COLO668 (cell line): ENCODE measurements at regions not wholly inside any gene's neighbourhood (a gene's known extent, or its start where the extent isn't known, plus 50 kb on each side); places are given as distances from the start of the nearest gene placed in this dataset.

ENCODE experiments used
- DNase-seq: peaks from one replicate; lab custom pipeline; 2025; ENCODE audit not compliant: unreplicated experiment; lab: John Stamatoyannopoulos, UW

DNA sequence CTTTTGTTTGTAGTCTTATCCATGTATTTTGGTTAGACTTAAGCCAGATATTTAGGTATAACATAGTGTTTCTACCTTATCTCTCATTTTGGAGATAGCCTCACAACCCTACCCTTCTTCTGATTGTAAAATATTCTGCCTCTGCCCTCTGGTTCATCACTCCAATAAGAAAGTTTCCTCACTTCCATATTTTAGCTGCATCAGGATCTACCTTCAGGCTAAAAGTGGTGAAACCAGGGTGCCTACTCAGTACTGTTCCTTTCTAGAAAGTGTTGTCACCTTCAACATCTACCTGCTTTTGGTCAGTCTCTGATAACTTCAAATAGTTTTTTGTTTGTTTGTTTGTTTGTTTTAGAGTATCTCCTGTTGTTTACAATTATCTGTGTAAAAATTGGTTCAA is 294.6 kb downstream of the ANXA1 start:
- DNase-seq: no peak

GRCh38 chr9:73451003-73451402 is 299.3 kb downstream of the ANXA1 start:
- DNase-seq: no peak

GRCh38 chr9:73459817-73460216 is 308.2 kb downstream of the ANXA1 start:
- DNase-seq: no peak

- DNase-seq: no peak
These were observed 317.1 kb downstream of the ANXA1 start for GRCh38 chr9:73468716-73469115.

DNA sequence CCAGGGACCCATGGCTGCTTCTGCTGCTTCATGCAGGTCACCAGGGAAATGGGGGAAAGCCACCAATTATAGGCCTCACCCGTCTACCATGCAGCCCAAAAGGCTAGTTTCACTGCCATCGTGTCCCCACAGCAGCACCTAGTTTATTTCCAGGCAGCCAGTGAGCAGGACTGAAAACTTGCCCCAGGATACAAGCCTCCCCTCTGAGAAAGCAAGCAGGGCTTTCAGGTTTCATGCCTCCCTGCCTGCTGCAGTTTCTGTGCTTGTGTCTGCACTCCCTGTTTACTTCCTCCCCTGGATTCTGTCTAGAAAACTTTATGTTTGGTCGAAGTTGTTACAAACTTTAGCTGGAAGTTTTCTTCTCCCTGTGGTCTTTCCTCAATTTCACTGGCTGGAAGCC is 319.1 kb downstream of the ANXA1 start:
- no peak for DNase-seq

- no peak for DNase-seq
These were observed 322.4 kb downstream of the ANXA1 start for GRCh38 chr9:73474002-73474600.

GRCh38 chr9:73474625-73475024 is 323.0 kb downstream of the ANXA1 start:
- no peak for DNase-seq

- no peak for DNase-seq
These were observed 343.2 kb downstream of the ANXA1 start for GRCh38 chr9:73494894-73495293.

GRCh38 chr9:73497796-73498195 is 346.1 kb downstream of the ANXA1 start:
- no peak for DNase-seq

DNA sequence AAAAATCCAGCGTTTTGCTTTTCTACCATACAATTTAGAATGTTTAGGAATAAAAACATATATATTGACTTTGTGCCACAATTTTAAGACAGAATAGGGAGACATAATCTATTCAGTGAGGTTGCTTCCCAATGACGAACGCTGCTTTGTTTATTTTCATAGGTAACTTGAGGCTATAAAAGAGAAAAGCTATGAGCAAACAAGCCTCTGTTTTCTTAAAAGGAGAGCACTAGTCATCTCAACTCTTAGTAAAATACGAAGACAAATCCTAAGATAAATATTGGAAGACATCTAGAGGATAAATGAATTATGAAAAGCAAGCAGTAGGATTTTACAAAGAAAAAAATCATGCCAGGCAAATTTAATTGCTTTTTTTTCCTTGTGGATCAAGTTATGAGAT is 363.6 kb downstream of the ANXA1 start:
- no peak for DNase-seq

DNA sequence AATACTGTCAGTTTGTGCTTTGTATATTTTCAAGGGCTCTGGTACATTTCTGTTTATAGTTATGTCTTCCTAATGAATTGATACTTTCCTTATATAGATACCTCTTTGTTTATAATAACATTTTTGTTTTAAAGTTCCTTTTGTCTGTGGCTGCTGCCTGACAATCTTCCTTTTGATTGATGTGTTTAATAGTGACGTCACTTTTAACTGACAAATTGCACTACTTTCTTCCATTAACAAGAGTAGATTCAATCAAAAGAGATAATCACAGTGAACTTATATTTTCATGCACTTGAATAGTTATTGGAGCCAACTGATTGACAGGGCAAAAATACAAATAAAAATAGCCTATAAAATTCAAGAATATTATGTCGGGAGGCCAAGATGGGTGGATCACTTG is 371.7 kb downstream of the ANXA1 start:
- no peak for DNase-seq

DNA sequence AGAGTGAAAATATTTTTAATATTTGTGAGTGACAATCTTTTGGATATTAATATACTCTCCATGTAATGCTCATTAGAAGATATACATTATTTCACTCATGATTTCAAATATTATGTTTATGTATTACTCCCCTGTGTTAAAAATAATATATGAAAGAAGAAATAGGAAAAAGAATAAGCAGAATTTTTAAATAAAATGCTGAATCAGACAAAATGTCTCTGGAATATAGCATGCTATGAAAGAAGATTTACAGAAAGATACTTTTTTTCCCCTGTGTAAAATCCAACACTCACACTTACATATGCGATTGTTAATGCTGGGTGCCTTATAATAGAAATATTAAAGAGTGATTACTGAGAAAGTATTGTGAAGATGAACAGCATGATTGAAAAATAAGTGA is 373.7 kb downstream of the ANXA1 start:
- no peak for DNase-seq

DNA sequence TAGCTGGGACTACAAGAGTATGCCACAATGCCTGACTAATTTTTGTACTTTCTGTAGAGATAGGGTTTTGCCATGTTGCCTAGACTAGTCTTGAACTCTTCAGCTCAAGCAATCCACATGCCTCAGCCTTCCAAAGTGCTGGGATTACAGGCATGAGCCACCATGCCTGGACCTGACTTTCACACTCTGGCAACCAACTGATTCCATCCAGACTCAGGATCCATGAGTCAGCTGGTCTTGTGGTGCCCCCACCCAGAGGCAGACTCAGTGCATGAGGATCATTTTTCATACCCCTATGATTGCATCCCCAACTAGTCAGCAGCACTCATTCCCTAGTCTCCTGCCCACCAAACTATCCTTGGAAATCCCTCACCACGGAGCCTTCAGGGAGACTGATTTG is 375.9 kb downstream of the ANXA1 start:
- no peak for DNase-seq

- DNase-seq: no peak
These were observed 377.3 kb downstream of the ANXA1 start for GRCh38 chr9:73528926-73529325.

DNA sequence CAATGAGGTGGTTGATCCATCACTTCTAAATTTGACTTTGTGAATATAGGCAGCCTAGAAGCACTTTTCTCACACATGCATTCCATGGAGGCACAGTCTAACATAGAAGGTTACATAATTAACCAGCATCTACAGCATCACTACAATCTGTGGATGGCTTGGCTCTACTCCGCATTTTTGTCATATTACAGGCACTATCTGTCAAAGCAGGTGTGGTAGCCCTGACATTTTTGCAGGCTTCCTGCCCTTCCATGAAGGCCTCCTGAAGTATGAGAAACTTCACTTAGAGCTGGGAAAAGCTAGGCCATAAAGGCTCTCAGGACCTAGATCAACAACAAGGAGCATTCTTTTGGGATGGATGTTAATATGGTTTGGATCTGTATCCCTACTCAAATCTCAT is 378.0 kb downstream of the ANXA1 start:
- DNase-seq: no peak

- no peak for DNase-seq
These were observed 379.4 kb downstream of the ANXA1 start for GRCh38 chr9:73531051-73531532.

- no peak for DNase-seq
These were observed 380.0 kb downstream of the ANXA1 start for GRCh38 chr9:73531658-73532057.

- no peak for DNase-seq
These were observed 381.3 kb downstream of the ANXA1 start for GRCh38 chr9:73532985-73533384.

DNA sequence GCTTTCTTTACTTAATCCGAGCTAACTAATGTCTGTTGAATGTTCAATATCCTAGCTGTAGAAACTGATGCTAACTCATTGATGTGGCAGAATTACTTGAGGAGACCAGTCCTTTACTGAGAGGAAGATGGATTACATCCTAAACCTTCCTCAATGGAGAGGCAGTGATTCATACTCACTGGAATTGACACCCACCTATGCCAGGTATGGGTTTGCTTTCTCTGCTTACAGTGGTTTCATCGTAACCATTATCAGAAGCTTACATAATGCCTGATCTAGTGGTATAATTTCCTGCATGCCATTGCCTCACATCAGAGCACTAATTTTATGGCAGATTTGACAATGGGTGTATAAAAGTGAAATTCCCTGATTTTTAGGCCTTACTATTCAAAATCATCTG is 384.7 kb downstream of the ANXA1 start:
- DNase-seq: no peak

GRCh38 chr9:73537561-73537960 is 385.9 kb downstream of the ANXA1 start:
- DNase-seq: no peak

- no peak for DNase-seq
These were observed 388.3 kb downstream of the ANXA1 start for GRCh38 chr9:73539881-73540390.

DNA sequence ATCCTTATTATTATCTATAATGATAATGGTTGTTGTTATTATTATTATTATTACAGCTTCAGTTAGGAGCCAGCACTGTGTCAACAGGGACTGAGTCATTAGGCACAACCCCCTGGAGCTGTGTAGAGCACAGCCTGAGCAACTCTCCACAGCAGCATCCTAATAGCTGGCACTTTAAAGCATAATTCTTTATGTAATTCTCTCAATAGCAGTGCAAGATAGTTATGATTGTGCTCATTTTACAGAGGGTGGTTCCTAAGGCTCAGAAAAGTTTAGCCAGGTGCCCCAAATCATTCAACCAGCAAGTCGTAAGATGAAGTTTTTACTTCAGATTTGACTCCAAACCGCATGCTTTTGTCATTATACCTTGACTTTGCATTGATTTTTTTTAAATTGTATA is 390.3 kb downstream of the ANXA1 start:
- DNase-seq: no peak

DNA sequence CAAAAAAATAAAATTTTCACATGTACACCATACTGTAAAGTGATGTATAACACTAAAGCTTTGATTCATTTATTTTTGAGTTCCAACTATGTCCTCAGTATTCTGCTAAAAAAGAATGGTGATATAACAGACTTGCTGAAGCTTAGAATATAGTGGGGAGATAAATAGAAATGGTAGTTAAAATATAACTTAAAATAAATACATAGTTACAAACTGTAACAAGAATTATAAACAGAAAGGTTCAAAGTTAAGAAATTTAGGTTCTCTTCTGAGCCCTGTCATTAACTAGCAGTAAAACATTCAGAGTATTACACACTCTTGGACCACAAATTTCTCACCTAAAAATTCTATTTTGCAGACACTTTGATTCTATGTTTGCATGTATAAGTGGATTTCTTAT is 392.1 kb downstream of the ANXA1 start:
- DNase-seq: no peak
